ENCODE measurements at regions not wholly inside any gene's neighbourhood (a gene's known extent, or its start where the extent isn't known, plus 50 kb on each side); places are given as distances from the start of the nearest gene placed in this dataset.

GRCh38 chr18:37710726-37711125, 145.1 kb upstream of the CELF4 start:
- TF ChIP-seq POLR2AphosphoS5 (IDR thresholded peaks at IDR 0.05; ENCODE audit: low read depth, low read length) (no peak), POLR2A (IDR thresholded peaks at IDR 0.05; ENCODE audit: control extremely low read depth in 1 of 2, low read depth in 2 of 2, low read length in 2 of 2) (no peak), BRCA1 (IDR thresholded peaks at IDR 0.05; ENCODE audit: low read depth, low read length) (no peak), SIN3A (conservative IDR thresholded peaks at IDR 0.05 in 1 of 2, IDR thresholded peaks at IDR 0.05 in 1 of 2; ENCODE audit: low read depth in 1 of 2, low read length in 2 of 2) (no peak), USF2 (IDR thresholded peaks at IDR 0.05; ENCODE audit: low read length) (no peak), EZH2 (IDR thresholded peaks at IDR 0.05; ENCODE audit: low read depth, low read length, severe bottlenecking) (no peak), RFX5 (IDR thresholded peaks at IDR 0.05; ENCODE audit: borderline replicate concordance, low read depth, low read length) (no peak)
- TF ChIP-seq, protein P1, sequence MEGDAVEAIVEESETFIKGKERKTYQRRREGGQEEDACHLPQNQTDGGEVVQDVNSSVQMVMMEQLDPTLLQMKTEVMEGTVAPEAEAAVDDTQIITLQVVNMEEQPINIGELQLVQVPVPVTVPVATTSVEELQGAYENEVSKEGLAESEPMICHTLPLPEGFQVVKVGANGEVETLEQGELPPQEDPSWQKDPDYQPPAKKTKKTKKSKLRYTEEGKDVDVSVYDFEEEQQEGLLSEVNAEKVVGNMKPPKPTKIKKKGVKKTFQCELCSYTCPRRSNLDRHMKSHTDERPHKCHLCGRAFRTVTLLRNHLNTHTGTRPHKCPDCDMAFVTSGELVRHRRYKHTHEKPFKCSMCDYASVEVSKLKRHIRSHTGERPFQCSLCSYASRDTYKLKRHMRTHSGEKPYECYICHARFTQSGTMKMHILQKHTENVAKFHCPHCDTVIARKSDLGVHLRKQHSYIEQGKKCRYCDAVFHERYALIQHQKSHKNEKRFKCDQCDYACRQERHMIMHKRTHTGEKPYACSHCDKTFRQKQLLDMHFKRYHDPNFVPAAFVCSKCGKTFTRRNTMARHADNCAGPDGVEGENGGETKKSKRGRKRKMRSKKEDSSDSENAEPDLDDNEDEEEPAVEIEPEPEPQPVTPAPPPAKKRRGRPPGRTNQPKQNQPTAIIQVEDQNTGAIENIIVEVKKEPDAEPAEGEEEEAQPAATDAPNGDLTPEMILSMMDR (IDR thresholded peaks at IDR 0.05; ENCODE audit: control extremely low read depth in 1 of 3, insufficient read depth in 1 of 3, low read depth in 1 of 3, low read length in 3 of 3): no peak
- TF ChIP-seq, protein P2, sequence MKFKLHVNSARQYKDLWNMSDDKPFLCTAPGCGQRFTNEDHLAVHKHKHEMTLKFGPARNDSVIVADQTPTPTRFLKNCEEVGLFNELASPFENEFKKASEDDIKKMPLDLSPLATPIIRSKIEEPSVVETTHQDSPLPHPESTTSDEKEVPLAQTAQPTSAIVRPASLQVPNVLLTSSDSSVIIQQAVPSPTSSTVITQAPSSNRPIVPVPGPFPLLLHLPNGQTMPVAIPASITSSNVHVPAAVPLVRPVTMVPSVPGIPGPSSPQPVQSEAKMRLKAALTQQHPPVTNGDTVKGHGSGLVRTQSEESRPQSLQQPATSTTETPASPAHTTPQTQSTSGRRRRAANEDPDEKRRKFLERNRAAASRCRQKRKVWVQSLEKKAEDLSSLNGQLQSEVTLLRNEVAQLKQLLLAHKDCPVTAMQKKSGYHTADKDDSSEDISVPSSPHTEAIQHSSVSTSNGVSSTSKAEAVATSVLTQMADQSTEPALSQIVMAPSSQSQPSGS (IDR thresholded peaks at IDR 0.05; ENCODE audit: low read length): no peak

Measured in H1 (cell line).